ENCODE measurements at regions not wholly inside any gene's neighbourhood (a gene's known extent, or its start where the extent isn't known, plus 50 kb on each side); places are given as distances from the start of the nearest gene placed in this dataset.

GRCh38 chr12:107495604-107496003 is 190.0 kb upstream of the PWP1 start:
- no peak overlapping the region for H3K27ac Mint-ChIP-seq

More at GRCh38 chr12:107495604-107496003, 190.0 kb upstream of the PWP1 start:
- ATAC-seq (no peak), DNase-seq (ENCODE audit: low spot score) (no peak)
- H3K36me3 Mint-ChIP-seq (ENCODE audit: low read depth), result no peaks in the 10 kb centered on the region; the same call in 2 of the 3 replicates
- H3K4me2 ChIP-seq, result peak overlapping the region; percentile 55; the same call in 1 of the 2 replicates
- no peaks in the 10 kb centered on the region for H3F3A ChIP-seq (replicated peaks; ENCODE audit: low read depth)
- H3K4me1 ChIP-seq (ENCODE audit: insufficient read depth), result peaks cover 9% of the 10 kb centered on the region
- TF ChIP-seq JUNB (IDR thresholded peaks at IDR 0.05; ENCODE audit: unreplicated experiment) (no peak), CREB1 (CRISPR knock-in tag; IDR thresholded peaks at IDR 0.05; ENCODE audit: low read depth) (no peak), STAT1 (IDR thresholded peaks at IDR 0.05; ENCODE audit: unreplicated experiment) (no peak), ZNF114 (CRISPR knock-in tag; IDR thresholded peaks at IDR 0.05) (no peak), EZH2phosphoT487 (IDR thresholded peaks at IDR 0.05; ENCODE audit: unreplicated experiment) (no peak), EZH2 (IDR thresholded peaks at IDR 0.05; ENCODE audit: low read depth, unreplicated experiment) (no peak), NANOG (IDR thresholded peaks at IDR 0.05; ENCODE audit: borderline replicate concordance) (no peak), ZNF331 (CRISPR knock-in tag; IDR thresholded peaks at IDR 0.05; ENCODE audit: low read depth) (no peak)
- TF ChIP-seq, protein P1, sequence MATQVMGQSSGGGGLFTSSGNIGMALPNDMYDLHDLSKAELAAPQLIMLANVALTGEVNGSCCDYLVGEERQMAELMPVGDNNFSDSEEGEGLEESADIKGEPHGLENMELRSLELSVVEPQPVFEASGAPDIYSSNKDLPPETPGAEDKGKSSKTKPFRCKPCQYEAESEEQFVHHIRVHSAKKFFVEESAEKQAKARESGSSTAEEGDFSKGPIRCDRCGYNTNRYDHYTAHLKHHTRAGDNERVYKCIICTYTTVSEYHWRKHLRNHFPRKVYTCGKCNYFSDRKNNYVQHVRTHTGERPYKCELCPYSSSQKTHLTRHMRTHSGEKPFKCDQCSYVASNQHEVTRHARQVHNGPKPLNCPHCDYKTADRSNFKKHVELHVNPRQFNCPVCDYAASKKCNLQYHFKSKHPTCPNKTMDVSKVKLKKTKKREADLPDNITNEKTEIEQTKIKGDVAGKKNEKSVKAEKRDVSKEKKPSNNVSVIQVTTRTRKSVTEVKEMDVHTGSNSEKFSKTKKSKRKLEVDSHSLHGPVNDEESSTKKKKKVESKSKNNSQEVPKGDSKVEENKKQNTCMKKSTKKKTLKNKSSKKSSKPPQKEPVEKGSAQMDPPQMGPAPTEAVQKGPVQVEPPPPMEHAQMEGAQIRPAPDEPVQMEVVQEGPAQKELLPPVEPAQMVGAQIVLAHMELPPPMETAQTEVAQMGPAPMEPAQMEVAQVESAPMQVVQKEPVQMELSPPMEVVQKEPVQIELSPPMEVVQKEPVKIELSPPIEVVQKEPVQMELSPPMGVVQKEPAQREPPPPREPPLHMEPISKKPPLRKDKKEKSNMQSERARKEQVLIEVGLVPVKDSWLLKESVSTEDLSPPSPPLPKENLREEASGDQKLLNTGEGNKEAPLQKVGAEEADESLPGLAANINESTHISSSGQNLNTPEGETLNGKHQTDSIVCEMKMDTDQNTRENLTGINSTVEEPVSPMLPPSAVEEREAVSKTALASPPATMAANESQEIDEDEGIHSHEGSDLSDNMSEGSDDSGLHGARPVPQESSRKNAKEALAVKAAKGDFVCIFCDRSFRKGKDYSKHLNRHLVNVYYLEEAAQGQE (IDR thresholded peaks at IDR 0.05; ENCODE audit: unreplicated experiment), result no peak
- TF ChIP-seq, protein P2, sequence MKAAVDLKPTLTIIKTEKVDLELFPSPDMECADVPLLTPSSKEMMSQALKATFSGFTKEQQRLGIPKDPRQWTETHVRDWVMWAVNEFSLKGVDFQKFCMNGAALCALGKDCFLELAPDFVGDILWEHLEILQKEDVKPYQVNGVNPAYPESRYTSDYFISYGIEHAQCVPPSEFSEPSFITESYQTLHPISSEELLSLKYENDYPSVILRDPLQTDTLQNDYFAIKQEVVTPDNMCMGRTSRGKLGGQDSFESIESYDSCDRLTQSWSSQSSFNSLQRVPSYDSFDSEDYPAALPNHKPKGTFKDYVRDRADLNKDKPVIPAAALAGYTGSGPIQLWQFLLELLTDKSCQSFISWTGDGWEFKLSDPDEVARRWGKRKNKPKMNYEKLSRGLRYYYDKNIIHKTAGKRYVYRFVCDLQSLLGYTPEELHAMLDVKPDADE (IDR thresholded peaks at IDR 0.05), result no peak
- TF ChIP-seq, protein P3, sequence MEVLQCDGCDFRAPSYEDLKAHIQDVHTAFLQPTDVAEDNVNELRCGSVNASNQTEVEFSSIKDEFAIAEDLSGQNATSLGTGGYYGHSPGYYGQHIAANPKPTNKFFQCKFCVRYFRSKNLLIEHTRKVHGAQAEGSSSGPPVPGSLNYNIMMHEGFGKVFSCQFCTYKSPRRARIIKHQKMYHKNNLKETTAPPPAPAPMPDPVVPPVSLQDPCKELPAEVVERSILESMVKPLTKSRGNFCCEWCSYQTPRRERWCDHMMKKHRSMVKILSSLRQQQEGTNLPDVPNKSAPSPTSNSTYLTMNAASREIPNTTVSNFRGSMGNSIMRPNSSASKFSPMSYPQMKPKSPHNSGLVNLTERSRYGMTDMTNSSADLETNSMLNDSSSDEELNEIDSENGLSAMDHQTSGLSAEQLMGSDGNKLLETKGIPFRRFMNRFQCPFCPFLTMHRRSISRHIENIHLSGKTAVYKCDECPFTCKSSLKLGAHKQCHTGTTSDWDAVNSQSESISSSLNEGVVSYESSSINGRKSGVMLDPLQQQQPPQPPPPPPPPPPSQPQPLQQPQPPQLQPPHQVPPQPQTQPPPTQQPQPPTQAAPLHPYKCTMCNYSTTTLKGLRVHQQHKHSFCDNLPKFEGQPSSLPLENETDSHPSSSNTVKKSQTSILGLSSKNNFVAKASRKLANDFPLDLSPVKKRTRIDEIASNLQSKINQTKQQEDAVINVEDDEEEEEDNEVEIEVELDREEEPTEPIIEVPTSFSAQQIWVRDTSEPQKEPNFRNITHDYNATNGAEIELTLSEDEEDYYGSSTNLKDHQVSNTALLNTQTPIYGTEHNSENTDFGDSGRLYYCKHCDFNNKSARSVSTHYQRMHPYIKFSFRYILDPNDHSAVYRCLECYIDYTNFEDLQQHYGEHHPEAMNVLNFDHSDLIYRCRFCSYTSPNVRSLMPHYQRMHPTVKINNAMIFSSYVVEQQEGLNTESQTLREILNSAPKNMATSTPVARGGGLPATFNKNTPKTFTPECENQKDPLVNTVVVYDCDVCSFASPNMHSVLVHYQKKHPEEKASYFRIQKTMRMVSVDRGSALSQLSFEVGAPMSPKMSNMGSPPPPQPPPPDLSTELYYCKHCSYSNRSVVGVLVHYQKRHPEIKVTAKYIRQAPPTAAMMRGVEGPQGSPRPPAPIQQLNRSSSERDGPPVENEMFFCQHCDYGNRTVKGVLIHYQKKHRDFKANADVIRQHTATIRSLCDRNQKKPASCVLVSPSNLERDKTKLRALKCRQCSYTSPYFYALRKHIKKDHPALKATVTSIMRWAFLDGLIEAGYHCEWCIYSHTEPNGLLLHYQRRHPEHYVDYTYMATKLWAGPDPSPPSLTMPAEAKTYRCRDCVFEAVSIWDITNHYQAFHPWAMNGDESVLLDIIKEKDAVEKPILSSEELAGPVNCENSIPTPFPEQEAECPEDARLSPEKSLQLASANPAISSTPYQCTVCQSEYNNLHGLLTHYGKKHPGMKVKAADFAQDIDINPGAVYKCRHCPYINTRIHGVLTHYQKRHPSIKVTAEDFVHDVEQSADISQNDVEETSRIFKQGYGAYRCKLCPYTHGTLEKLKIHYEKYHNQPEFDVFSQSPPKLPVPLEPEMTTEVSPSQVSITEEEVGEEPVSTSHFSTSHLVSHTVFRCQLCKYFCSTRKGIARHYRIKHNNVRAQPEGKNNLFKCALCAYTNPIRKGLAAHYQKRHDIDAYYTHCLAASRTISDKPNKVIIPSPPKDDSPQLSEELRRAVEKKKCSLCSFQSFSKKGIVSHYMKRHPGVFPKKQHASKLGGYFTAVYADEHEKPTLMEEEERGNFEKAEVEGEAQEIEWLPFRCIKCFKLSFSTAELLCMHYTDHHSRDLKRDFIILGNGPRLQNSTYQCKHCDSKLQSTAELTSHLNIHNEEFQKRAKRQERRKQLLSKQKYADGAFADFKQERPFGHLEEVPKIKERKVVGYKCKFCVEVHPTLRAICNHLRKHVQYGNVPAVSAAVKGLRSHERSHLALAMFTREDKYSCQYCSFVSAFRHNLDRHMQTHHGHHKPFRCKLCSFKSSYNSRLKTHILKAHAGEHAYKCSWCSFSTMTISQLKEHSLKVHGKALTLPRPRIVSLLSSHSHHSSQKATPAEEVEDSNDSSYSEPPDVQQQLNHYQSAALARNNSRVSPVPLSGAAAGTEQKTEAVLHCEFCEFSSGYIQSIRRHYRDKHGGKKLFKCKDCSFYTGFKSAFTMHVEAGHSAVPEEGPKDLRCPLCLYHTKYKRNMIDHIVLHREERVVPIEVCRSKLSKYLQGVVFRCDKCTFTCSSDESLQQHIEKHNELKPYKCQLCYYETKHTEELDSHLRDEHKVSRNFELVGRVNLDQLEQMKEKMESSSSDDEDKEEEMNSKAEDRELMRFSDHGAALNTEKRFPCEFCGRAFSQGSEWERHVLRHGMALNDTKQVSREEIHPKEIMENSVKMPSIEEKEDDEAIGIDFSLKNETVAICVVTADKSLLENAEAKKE (CRISPR knock-in tag; IDR thresholded peaks at IDR 0.05), result no peak
- H3K27me3 Mint-ChIP-seq (ENCODE audit: insufficient read depth, low read depth, poor library complexity), result peaks cover 8% of the 10 kb centered on the region
- no peak overlapping the region for H3K27ac ChIP-seq (ENCODE audit: low read depth)
- H3K4me3 ChIP-seq, result no peak overlapping the region
- no peaks in the 10 kb centered on the region for H3K36me3 ChIP-seq (ENCODE audit: insufficient read depth)
- H3K4me1 Mint-ChIP-seq, result peaks cover 14% of the 10 kb centered on the region
- H2AFZ ChIP-seq, result no peak overlapping the region
- H3K9me3 Mint-ChIP-seq, result no peaks in the 10 kb centered on the region; the same call in 2 of the 3 replicates
- H3K9me2 ChIP-seq (ENCODE audit: insufficient read depth), result peaks cover 12% of the 10 kb centered on the region; the same call in 1 of the 2 replicates
- no peaks in the 10 kb centered on the region for H4K20me1 ChIP-seq (replicated peaks; ENCODE audit: insufficient read depth)
- no peaks in the 10 kb centered on the region for H3K79me2 ChIP-seq (replicated peaks; ENCODE audit: insufficient read depth)
- H3K4me3 Mint-ChIP-seq, result no peak overlapping the region
- no peaks in the 10 kb centered on the region for H3K27me3 ChIP-seq (ENCODE audit: insufficient read depth)

All from GM23338 (cell line).